GM21423 (cell line): ENCODE measurements at regions not wholly inside any gene's neighbourhood (a gene's known extent, or its start where the extent isn't known, plus 50 kb on each side); places are given as distances from the start of the nearest gene placed in this dataset.
"Not testable (repeated sequence)": the region's sequence is repeated elsewhere in the genome, so short reads cannot be mapped to it uniquely, and the experiment has no call there.

Experiments
- ATAC-seq: cut with Tn5 transposase; IDR thresholded peaks from one replicate; pipeline ENCODE4 v1.9.1; 2021; ENCODE audit warnings: mild to moderate bottlenecking, moderate library complexity; ENCODE audit not compliant: unreplicated experiment

DNA sequence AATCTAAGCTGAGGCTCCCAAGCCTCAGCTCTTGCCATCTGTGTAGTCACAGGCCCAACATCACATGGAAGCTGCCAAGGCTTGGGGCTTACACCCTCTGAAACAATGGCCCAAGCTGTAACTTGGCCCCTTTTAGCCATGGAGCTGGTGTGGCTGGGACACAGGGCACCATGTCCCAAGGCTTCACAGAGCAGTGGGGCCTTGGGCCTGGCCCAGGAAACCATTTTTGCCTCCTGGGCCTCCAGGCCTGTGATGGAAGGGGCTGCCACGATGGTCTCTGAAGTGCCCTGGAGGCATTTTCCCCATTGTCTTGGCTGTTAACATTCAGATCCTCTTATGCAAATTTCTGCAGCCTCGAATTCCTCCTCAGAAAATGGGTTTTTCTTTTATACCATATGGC lies 952.3 kb upstream of the GOT2 start:
- no peak for ATAC-seq

DNA sequence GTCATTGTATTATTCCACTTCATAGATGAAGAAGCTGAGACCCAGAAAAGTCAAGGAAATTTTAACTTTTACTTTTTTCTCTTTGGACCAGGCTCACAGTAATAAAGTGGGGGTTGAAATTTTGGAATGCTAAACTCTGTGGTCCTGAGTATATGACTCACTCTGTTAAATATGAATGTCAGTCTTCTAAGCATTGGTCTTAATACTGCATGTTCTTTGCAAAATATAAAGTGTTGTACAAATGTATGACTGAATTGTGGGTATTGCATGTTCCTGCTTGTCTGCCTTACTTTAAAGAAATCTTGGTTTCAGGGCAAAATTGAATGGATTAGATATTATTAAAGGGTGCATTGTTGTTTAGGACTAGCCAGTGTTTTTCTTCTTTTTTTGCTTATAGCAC lies 950.8 kb upstream of the GOT2 start:
- no peak for ATAC-seq

DNA sequence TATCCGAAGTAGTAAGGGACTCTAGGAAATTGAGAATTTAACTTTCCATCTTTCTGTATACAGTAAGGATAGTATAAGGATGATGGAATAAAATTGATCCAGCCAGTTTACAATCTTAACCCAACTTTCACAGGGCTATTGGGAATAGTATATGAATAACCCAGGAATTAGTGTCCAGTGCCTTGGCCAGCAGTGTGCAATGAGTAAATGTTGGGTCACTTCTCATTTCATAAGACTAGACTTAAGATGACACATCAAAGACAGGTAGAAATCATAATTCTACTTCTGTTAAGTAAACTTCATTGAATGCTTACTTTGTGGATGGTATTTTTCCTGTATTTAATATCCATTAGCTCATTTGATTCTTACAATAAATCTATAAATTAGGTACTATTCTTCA lies 949.6 kb upstream of the GOT2 start:
- no peak for ATAC-seq

DNA sequence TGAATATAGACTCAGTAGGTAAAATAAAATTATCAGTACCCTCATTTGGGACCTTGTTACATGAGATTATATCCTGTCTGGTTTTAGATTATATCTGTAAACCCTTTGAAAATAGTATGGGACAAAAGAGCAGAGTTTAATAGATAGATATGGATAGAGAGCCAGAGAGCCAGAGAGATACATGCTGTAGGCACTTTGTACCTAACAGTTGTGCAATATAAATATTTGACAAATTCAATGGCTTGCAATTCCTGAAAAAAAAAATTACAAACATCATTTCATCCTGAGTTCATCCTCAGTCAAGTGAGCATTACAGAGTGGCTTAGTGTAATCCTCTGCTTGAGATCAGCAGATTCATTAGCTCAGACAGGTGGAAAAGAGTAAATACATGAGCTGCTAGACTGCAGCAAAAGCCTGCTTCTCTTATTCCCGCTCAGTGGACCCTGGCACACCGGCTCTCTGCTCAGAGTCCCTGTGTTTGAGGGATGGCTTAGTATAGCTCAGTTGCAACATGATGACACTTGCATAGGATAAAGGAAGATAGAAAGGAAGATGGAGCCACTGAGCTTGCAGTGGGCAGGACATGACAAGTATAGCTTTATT lies 931.6 kb upstream of the GOT2 start:
- no peak for ATAC-seq

DNA sequence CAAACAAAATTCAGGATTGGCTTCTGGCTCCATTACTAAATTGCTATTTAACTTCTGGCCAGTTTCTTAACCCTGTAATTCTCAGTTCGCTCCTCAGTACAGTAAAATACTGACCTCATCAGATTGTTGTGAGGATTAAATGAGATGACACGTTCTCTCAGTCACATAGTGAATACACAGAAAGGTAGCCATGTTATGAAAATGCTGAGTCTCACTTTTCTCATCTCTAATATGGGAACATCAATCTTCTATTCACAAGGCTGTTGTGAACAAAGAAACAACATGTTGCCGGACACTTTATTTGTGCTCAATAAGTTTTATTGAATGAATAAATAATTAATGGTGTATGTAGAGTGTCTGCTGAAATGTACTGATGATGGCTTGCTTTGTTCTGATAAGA lies 924.5 kb upstream of the GOT2 start:
- no peak for ATAC-seq

DNA sequence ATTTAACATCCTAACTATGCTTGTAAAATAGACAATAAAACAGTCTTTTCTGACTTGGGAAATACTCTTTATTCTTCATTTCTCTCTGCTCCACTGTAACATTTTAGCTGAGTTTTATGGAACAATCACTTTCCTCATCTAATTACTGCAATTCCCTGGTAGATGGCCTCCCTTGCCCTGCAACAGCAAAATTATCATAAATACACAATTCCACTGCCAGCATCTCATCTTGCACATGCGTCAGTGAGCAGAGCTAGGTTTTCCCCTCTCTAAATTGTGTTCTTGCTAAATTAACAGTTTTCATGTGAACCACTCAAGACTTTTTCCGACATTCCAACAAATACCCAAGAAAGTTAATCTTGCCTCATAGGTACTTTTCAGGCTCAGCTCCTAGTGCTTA lies 920.9 kb upstream of the GOT2 start:
- no peak for ATAC-seq

DNA sequence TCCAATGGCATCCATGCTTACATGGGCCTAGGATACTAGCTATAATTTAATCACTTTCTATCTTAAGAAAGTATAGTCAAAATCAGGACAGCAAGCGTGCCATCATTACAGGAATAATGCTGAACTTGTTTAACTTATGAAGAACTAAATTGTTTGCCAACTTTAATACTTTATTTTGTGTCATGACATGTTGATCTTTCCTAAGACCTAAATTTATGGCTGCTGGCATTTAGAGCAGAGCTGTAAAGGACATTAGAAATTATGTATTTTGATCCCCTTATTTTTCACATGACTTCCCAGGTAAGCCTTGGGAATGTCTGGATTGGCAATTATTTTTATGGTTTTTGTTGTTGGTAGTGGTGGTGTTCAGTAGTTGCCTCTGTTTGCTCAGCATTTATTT lies 920.3 kb upstream of the GOT2 start:
- ATAC-seq: no peak

DNA sequence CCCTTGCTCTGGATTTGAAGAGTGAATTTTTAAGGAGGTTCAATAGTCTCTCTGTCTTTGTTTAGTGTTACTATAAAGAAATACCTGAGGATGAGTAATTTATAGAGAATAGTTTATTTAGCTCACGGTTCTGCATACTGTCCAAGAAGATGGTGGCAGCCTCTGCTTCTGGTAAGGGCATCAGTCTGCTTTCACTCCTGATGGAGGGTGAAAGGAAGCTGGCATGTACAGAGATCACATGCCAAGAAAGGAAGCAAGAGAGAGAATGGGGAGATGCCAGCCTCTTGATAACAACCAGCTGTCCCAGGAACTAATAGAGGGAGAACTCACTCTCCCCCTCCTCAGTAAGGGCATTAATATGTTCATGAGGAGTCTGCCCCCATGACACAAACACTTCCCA lies 917.5 kb upstream of the GOT2 start:
- ATAC-seq: no peak

DNA sequence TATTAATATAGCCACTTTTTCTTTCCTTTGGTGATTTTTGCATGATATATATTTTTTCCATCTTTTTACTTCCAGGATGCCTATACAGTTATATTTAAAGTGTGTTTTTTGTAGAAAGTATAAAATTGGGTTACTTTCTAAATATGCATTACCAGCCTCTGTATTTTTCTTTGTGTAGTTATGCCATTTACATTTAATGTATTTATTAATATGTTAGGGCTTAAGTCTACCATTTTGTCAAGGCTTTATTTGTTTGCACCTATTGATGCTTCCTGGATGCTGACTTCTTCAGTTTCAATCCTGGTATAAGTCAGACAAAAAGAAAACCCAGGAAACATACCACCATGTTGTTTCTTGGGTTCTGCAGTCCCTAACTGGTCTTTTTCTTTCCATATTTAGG lies 911.1 kb upstream of the GOT2 start:
- no peak for ATAC-seq

DNA sequence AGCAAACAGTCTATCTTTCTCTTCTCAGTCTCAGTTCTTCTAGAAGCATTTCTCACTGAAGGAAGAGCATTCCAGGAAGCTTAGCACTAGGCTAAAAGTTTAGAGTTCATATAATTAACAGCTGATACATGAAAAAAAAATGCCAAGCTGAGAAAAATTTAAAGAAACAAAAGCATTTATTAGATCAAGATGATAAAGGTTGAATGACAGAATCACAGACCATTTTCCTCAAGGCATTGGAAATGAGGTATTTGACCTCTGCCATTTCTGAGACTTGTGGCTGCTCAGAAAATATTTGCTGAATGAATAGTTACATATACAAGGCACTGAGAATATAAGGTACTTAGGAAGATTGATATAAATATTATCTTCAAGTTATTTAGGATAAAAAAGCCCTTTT lies 901.6 kb upstream of the GOT2 start:
- no peak for ATAC-seq

DNA sequence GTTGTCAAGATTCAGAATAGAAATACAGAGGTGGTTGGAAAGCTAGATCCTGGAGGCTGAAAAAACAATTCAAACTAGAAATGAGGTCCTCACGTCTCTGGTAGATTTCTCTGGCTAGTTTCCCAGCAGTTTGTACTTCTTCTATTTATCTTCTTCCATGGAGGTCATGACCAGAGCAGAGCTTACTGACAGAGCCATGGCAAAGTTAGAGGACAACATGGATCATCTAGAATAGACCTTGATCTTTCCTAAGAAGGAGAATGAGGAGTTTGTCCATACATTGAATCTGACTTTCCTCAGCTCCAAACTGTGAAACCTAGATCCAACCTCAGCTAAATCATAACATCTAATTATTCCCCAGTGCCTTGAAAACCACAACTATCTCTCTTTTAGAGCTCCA lies 900.8 kb upstream of the GOT2 start:
- ATAC-seq: no peak

DNA sequence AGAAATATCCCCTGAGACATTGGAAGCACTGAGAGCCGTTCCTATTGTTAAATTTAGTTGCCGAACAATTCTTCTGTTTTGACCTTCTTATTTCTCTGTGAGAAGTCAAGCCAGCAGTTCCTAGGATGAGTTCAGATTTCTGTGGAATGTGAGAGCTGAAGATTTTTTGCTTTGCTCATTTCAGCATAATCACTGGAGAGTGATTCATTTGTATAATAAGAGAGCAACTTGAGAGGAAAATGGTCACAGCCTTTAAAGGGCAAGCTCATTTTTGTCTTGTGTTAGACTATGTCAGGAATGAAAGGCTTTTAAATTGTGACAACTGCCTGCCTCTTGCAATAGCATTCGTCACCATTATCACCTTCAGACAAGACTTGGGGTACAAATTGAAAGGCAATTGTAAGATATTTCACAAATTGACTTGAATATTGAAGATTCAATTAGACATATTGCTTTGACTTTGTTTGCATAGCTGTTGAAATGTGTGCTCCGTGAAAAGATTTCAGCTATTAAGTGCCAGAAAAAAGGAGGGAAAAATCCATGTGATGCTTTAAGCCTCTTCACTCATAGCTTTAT lies 900.0 kb upstream of the GOT2 start:
- no peak for ATAC-seq

DNA sequence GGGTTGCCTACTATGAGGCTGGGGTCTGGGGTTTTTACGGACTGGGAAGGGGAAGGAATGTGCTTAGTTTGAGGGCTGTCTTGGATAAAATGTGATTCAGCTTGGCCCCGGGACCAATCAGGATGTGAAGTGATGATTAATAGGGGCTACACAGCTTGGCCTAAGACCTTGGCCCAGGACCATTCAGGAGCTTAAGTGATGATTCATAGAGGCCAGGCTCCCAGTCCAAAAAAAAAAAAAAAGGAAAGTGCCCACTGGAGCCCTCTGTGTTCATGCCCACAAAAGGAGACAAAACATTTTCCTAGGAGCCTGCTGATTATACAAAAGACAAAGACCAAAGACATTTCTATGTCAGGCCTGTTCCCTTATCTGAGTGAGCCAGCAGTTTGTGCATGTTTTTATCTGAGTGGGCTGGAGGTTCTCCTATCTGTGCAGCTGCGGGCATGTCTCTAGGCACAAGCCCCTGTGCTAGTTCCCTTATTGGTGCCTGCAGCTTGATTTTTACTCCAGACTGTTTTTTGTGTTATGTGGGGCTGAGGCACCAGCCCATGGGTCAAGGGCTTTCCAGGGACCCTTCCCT lies 898.2 kb upstream of the GOT2 start:
- ATAC-seq: no peak

DNA sequence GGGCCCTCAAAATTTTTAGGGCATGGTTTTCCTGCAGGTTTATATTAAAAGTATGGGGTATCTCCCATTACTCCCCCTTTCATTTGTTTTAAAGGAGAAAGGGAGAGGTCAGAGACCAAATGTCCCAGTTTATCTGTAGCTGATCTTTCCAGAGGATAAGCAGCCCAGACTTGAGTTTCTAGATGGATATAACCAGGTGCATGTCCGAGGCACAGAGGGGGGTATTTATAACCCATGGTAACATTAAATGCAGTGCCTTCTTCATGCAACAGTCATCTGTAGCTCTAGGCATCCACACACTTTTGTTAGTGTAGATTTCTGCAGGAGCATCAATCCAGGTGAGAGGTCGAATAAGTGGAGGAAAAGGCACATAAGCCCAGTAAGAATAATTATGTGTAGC lies 890.3 kb upstream of the GOT2 start:
- ATAC-seq: not testable (repeated sequence)

DNA sequence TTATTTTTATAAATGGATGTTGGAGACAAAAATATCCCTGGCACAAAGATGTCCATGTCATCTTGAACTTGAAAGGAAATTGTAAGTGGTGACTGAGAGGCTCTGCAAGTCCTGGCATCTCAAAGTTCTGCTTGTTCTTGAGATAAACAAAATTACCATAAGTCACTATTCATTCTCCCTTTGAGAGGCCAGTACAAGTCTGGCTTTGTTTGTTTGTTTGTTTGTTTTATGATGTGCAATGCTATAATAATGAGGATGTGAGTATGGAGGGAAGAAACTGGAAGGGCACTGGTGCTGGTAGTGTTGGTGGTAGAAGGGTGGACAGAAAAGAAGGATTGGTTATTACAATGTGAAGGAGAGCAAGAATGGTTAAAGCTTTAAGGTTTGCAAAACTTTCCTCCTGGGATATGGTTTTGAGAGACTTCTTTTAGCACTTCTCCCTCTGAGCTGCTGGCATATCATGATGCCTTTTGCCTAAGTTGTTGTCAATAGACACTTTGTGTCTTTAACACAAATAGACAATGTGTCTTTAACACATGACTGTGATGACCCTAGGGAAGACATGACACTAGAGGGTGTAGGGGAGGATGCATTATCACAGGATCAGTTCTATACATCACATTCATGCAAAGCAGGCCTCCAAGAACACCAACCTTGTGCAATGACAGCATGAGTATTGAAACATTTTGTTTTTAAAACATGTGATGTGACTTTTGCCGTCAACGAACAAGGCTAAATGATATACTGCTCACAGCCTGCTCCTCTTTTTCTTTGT lies 880.5 kb upstream of the GOT2 start:
- no peak for ATAC-seq

DNA sequence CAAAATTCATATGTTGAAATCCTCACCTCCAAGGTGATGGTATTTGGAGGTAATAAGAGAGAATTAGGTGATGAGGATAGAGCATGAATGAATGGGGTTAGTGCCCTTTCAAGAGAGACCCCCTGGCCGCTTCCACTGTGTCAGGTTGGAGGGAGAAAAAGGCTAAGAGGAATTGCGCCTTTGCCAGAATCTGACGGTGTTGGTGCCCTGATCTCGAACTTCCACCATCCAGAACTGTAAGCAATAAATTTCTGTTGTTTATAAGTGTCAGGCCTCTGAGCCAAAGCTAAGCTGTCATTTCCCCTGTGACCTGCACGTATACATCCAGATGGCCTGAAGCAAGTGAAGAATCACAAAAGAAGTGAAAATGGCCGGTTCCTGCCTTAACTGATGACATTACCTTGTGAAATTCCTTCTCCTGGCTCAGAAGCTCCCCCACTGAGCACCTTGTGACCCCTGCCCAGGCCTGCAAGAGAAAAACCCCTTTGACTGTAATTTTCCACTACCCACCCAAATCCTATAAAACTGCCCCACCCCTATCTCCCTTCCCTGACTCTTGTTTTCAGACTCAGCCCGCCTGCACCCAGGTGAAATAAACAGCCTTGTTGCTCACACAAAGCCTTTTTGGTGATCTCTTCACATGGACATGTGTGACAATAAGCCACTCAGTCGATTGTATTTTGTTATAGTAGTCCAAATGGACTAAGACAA lies 878.9 kb upstream of the GOT2 start:
- ATAC-seq: not testable (repeated sequence)

DNA sequence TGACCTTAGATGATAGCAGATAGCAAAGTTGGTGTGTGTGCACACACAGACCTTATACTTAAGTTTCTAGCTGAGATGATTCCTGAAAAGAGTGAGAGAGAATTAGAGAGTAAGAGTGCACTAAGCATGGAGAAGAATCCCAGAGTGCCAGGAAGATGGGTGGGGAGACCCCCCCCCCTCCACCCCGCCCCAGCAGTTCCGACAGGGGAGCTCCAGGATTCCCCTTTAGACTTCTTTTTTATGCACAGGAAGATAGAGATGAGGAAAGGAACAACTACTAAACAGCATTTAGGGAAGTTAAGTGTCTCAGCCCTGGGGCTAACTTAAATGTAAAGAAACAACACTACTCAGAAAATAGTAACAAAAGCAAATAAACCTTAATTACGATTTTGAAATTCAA lies 878.0 kb upstream of the GOT2 start:
- ATAC-seq: no peak

DNA sequence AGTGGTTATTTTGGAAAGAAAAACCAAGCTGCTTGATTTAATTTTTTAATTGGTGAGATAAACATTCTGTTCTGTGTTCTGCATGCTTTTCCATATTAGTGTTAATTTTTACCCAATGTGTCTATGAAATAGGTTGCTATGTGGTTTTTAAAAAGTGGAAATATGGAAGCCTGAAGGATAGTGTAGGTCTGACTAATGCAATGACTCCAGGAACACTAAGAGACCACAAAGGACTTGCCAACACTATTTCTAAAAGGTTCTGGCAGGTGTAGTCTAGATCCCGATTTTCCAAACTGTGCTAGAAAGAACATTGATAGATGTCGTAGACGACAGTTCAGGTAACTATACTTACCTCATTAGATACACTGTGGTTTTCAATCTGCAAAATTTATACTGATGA lies 877.4 kb upstream of the GOT2 start:
- no peak for ATAC-seq

DNA sequence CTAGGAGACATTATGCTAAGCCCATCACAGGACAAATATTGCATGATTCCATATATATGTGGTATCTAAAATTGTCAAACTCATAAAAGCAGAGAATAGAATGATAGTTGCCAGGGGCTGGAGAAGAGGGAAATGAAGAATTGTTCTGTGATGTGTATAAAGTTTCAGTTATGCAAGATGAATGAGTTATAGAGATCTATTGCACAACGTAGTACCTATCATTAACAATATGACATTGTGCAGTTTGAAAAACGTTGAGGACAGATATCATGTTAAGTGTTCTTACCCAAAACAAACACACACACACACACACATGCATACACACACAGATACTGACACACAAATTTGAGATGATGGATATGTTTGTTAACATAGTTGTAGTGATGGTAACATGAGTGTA lies 871.6 kb upstream of the GOT2 start:
- ATAC-seq: no peak

DNA sequence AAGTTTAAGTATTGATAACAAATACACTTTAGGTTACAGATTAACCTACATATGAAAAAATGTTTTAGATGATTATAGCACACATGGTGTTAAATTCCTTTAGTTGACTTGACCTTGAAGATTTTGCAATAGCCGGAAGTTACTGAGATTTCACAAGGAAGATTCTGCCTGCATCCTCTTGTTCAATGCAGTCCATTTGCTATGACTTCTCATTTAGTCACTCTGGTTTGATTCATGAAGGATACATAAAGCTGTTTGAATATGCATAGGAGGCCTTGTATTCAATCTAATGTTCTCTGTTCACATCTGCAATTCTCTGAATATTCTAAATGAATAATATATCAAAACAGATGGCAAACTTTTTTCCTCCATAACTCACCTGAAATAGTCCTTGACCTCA lies 870.2 kb upstream of the GOT2 start:
- ATAC-seq: no peak

DNA sequence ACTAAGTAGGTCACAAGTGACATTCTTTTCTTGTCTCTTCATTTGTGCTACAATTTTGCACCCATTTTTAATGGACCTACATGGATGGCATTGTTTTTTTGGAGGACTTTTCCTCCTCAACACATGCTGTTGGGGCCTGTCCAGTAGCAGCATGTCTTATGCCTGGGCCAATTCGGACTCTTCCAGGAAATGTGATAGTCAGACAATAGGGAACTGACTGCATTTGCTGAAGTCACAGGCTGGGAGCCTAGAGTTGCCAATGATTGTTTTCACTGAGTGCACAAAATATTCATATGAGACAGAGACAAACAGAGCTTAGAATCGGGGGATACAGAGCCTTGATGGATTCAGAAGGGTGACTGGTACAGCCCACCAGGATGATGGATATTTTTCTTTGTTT lies 867.3 kb upstream of the GOT2 start:
- ATAC-seq: no peak

DNA sequence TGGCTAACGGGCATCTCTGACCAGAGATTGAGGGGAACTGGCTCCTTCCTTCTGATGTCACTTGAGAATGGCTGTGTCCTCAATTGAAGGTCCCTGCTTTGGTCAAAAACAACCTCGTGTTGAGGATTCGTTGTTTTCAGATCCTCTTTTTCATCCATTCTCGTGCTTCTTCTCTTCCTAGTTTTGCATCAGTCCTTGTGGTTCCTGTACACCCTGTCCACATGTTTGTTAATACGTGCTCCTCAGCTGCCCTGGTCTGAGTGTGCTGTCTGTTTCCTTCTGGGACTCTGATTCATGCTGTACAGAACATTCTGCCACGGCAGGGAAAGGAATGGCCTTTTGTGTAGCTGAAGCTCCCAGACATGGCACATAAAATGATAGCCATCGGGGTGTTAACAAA lies 863.2 kb upstream of the GOT2 start:
- ATAC-seq: no peak
